Gastroesophageal sphincter (tissue), 3 donors: ENCODE measurements at regions not wholly inside any gene's neighbourhood (a gene's known extent, or its start where the extent isn't known, plus 50 kb on each side); places are given as distances from the start of the nearest gene placed in this dataset.

Source experiments
- POLR2AphosphoS5 ChIP-seq: sonication (generic); formaldehyde crosslinking; IDR thresholded peaks from one replicate; pipeline ENCODE4 v1.6.1; 2017; ENCODE audit warnings: antibody characterized with exemption
- TF ChIP-seq, protein P1 (sequence below), 4 experiments: fragments of 200-600 bp in 2 of 4; fragments of 450-650 bp in 2 of 4; sonication (generic) in 1 of 4; IDR thresholded peaks; one replicate each; pipeline ENCODE4 v1.5.1; 2017 to 2019; ENCODE audit warnings: antibody characterized with exemption in 4 of 4, mild to moderate bottlenecking in 2 of 4, moderate library complexity in 2 of 4

DNA sequence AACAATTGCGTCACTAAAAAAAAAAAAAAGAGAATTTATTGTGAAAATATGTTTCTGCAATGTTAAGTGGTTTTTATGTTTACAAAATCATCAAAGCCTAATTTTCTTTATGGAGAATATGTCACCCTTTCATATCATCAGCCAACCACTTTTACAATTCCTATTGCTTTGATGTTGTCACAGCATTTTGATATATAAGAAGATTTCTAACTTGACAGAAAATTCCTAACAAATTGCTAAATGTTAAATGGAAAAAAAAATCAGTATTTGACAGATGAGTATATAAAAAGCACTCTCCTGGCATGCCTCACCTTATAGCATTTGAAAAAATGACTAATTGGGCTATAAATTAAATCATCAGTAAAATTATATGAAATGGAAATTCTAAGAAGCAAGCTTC is 1457.3 kb upstream of the ALCAM start:
- TF ChIP-seq, protein P1, sequence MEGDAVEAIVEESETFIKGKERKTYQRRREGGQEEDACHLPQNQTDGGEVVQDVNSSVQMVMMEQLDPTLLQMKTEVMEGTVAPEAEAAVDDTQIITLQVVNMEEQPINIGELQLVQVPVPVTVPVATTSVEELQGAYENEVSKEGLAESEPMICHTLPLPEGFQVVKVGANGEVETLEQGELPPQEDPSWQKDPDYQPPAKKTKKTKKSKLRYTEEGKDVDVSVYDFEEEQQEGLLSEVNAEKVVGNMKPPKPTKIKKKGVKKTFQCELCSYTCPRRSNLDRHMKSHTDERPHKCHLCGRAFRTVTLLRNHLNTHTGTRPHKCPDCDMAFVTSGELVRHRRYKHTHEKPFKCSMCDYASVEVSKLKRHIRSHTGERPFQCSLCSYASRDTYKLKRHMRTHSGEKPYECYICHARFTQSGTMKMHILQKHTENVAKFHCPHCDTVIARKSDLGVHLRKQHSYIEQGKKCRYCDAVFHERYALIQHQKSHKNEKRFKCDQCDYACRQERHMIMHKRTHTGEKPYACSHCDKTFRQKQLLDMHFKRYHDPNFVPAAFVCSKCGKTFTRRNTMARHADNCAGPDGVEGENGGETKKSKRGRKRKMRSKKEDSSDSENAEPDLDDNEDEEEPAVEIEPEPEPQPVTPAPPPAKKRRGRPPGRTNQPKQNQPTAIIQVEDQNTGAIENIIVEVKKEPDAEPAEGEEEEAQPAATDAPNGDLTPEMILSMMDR (IDR thresholded peaks at IDR 0.05): no peak
- no peak for TF ChIP-seq POLR2AphosphoS5
